Esophagus squamous epithelium (tissue), 5 donors: ENCODE measurements at regions not wholly inside any gene's neighbourhood (a gene's known extent, or its start where the extent isn't known, plus 50 kb on each side); places are given as distances from the start of the nearest gene placed in this dataset.

Source experiments
- DNase-seq: peaks from one replicate; lab custom pipeline; 2025; lab: John Stamatoyannopoulos, UW
- H3K27ac ChIP-seq, 4 donors: fragments of 200-600 bp; sonication (generic); one replicate each; pipeline ENCODE4 v1.5.1; 2016 to 2019; ENCODE audit warnings: mild to moderate bottlenecking in 1 of 4
- H3K27me3 ChIP-seq, 4 donors: fragments of 200-600 bp; sonication (generic); 1 replicate in 3 of 4; 2 replicates in 1 of 4; pipeline versions ENCODE4 v1.5.1 to v1.6.0; 2017 to 2021; ENCODE audit warnings: antibody characterized with exemption in 1 of 4
- H3K36me3 ChIP-seq, 3 donors: fragments of 200-600 bp; sonication (generic); one replicate each; pipeline ENCODE4 v1.5.1; 2016 to 2019
- H3K4me1 ChIP-seq, 3 donors: fragments of 200-600 bp; sonication (generic); one replicate each; pipeline ENCODE4 v1.5.1; 2017 to 2019
- H3K4me3 ChIP-seq, 4 donors: fragments of 200-600 bp; sonication (generic); 1 replicate in 3 of 4; 2 replicates in 1 of 4; pipeline ENCODE4 v1.5.1; 2016 to 2019; ENCODE audit warnings: mild to moderate bottlenecking in 2 of 4, moderate library complexity in 1 of 4
- H3K9me3 ChIP-seq, 3 donors: fragments of 200-600 bp; sonication (generic); one replicate each; pipeline ENCODE4 v1.5.1; 2016 to 2019
- CTCF ChIP-seq, 6 experiments: fragments of 450-650 bp in 4 of 6; fragments of 200-600 bp in 2 of 6; sonication (generic) in 2 of 6; IDR thresholded peaks; one replicate each; pipeline ENCODE4 v1.5.1; 2016 to 2019; ENCODE audit warnings: antibody characterized with exemption in 6 of 6, mild to moderate bottlenecking in 4 of 6, moderate library complexity in 4 of 6
- POLR2A ChIP-seq, 4 donors: fragments of 450-650 bp; IDR thresholded peaks; one replicate each; pipeline ENCODE4 v1.6.1; 2017; ENCODE audit warnings: antibody characterized with exemption in 4 of 4, mild to moderate bottlenecking in 4 of 4, moderate library complexity in 3 of 4
- WGBS, 2 donors: methylation state at CpG; one replicate each; pipeline ENCODE4 v1.1.5; 2018; 5-methylcytosine and 5-hydroxymethylcytosine counted together
- intact Hi-C: fragments of 100-400 bp; cut with DNase I; formaldehyde crosslinking; loops from one replicate; pipeline ENCODE4 v1.15.0; 2022
- donor health status: DM: yes; HTN: yes; CAD: no.

DNA sequence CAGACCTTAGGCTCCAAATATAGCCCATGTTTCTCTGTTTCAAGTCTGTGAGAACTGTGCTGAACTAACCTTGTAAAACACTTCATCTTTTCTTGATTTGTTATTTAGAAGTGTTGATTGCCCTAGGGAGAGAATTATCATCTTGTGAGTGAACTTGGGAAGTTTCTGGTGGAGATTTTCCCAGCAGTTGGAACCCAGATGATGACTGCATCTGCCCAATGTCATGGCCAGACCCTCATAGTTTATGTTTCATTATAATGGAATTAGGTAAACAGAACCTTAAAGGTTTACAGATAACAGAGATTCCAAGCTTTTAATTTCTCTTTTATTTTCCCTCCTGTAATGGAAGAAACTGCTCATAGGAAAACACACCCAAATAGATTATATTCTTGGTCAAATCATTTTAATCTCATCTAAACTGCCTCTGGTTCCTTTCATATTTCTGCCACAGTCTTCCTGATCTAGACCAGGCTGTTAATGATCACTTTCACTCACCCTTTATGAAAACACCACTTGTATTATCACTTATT, 569.1 kb downstream of the KCTD12 start:
- no peak overlapping the region for H3K4me3 ChIP-seq
- no peaks in the 10 kb centered on the region for H3K27me3 ChIP-seq
- H3K27ac ChIP-seq: no peak overlapping the region
- no peaks in the 10 kb centered on the region for H3K36me3 ChIP-seq
- intact Hi-C loops: no loop called here
- no peaks in the 10 kb centered on the region for H3K9me3 ChIP-seq
- no peak for DNase-seq
- no peaks in the 10 kb centered on the region for H3K4me1 ChIP-seq
- no peak for TF ChIP-seq POLR2A (IDR thresholded peaks at IDR 0.05)
- no peak for TF ChIP-seq CTCF (IDR thresholded peaks at IDR 0.05)

- 66 to 81% methylated on average over 3 to 6 of the region's 6 CpGs for WGBS, 2 donors
Measured at GRCh38 chr13:76314495-76314894, 571.7 kb downstream of the KCTD12 start.

DNA sequence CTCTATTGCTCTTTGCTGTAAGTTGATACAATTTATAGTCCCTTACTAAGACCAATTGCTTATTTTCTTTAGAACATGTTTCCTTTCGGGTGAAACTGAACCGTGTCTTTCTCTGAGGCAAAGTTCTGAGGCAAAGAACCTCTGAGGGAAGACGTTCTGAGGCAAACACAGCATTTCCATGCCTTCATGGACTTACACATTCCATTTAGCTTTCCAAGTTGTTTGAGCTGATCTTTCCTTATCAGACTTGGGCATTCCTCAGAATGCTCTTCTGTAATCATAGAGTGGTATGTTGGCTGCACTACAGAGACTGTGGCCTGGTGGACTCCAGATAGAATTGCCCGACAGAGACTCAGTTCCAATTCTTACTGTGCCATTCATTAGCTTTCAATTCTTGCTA, 579.1 kb downstream of the KCTD12 start:
- TF ChIP-seq POLR2A (IDR thresholded peaks at IDR 0.05) (no peak), CTCF (IDR thresholded peaks at IDR 0.05) (no peak)
- no peaks in the 10 kb centered on the region for H3K4me1 ChIP-seq
- no peaks in the 10 kb centered on the region for H3K36me3 ChIP-seq
- no peaks in the 10 kb centered on the region for H3K27me3 ChIP-seq
- no peak overlapping the region for H3K4me3 ChIP-seq
- H3K27ac ChIP-seq: no peak overlapping the region
- 48 to 52% methylated on average over 4 of the region's 4 CpGs for WGBS, 2 donors
- no peaks in the 10 kb centered on the region for H3K9me3 ChIP-seq
- no peak for DNase-seq
- intact Hi-C loops: no loop called here

More at GRCh38 chr13:76314495-76314894, 571.7 kb downstream of the KCTD12 start:
- Histone ChIP-seq H3K4me1 (no peaks in the 10 kb centered on the region), H3K27me3 (no peaks in the 10 kb centered on the region), H3K36me3 (no peaks in the 10 kb centered on the region), H3K4me3 (no peak overlapping the region), H3K9me3 (no peaks in the 10 kb centered on the region), H3K27ac (no peak overlapping the region)
- TF ChIP-seq CTCF (IDR thresholded peaks at IDR 0.05): no peak
- no peak for TF ChIP-seq POLR2A (IDR thresholded peaks at IDR 0.05)
- intact Hi-C loops: no loop called here
- DNase-seq: no peak

DNA sequence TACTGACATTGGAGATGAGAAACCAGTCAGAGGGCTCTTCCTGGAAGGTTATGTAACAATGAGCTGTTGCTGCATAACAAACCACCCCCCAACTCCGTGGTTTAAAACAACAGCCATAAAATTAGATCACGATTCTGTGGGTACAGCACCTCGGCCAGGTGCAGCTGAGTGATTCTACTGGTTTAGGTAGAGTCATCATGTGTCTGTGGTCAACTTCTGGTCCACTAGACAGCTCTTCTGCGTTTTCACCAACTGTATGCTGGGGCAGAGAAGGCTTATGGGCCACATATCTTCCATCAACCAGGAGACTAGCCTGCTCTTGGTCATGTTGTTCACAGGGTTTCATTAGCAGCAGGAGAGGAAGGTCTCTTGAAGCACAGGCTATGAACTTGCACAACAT, 585.5 kb downstream of the KCTD12 start:
- 62 to 71% methylated on average over 3 of the region's 4 CpGs for WGBS, 2 donors
- no peak for DNase-seq
- Histone ChIP-seq H3K27me3 (no peaks in the 10 kb centered on the region), H3K36me3 (no peaks in the 10 kb centered on the region), H3K4me3 (no peak overlapping the region), H3K27ac (no peak overlapping the region), H3K9me3 (no peaks in the 10 kb centered on the region), H3K4me1 (no peaks in the 10 kb centered on the region)
- no peak for TF ChIP-seq POLR2A (IDR thresholded peaks at IDR 0.05)
- TF ChIP-seq CTCF (IDR thresholded peaks at IDR 0.05): no peak
- intact Hi-C loops: no loop called here

DNA sequence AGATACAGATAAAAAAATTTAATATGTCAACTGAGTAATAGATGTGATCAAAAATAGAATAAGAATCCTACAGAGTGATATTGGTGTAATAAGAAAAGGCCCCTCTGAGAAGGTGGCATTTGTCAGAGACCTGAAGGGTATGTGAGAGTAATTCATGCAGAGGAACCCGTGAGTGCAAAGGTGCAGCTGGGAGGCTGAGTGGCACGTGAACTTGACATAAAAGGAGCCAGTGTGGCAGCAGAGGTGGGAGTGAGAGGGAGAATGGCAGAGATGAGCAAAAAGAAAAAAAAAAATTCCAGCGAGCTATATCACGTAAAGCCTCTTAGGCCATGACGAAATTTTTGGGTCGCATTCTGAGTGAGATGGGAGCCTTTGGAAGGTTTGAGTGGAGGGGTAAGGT, 588.9 kb downstream of the KCTD12 start:
- Histone ChIP-seq H3K9me3 (no peaks in the 10 kb centered on the region), H3K4me1 (no peaks in the 10 kb centered on the region), H3K27me3 (no peaks in the 10 kb centered on the region), H3K36me3 (no peaks in the 10 kb centered on the region), H3K27ac (no peak overlapping the region), H3K4me3 (no peak overlapping the region)
- WGBS, 2 donors: 79 to 90% methylated on average over 6 of the region's 6 CpGs
- intact Hi-C loops: no loop called here
- TF ChIP-seq POLR2A (IDR thresholded peaks at IDR 0.05) (no peak), CTCF (IDR thresholded peaks at IDR 0.05) (no peak)
- no peak for DNase-seq
